K562 (cell line): ENCODE measurements at regions not wholly inside any gene's neighbourhood (a gene's known extent, or its start where the extent isn't known, plus 50 kb on each side); places are given as distances from the start of the nearest gene placed in this dataset.
A peak's percentile ranks its signal among the peaks of the same experiment; 100 is the strongest.

Experiments used
- ATAC-seq: fragments of 200-7000 bp; cut with Tn5 transposase; 3 replicates; pipeline ENCODE4 v1.9.1; 2020; ENCODE audit warnings: moderate library complexity
- BruUV-seq: library from RNA; stranded (reverse); fragments of 400-500 nt; replicated peaks from 2 replicates; lab custom pipeline; 2021; lab: Mats Ljungman, UMichigan
- CTCF ChIA-PET: fragments of 300-600 bp; formaldehyde crosslinking; extraction: SDS; loops from one replicate; lab custom pipeline; 2021; ENCODE audit warnings: low intra/inter-chr PET ratio; lab: Yijun Ruan, JAX
- POLR2A ChIA-PET: fragments of 300-600, 350-650 bp; sonication (Branson Sonifier 250); formaldehyde crosslinking; extraction: SDS; loops from one replicate; lab custom pipeline; 2021; ENCODE audit warnings: antibody characterized with exemption, inconsistent platforms; lab: Yijun Ruan, JAX
- DNase-seq, 4 experiments: peaks; one replicate each; pipeline versions ENCODE4 v3.0.0 to v3.0.0-alpha.2; 2011 to 2018; ENCODE audit warnings: low spot score in 3 of 4, mixed read lengths in 3 of 4; ENCODE audit errors: extremely low read depth in 1 of 4
- FAIRE-seq: peaks from 2 replicates; lab custom pipeline; 2011; peaks lifted over from hg19 to GRCh38; lab: Jason Lieb, UNC
- H2AFZ ChIP-seq: 2 replicates; pipeline ENCODE4 v1.6.0; 2011; ENCODE audit warnings: low read depth, low read length, control low read depth, inconsistent platforms
- H3K27ac ChIP-seq: fragments of 200-600 bp; 3 replicates; pipeline ENCODE4 v1.8.0; 2011; ENCODE audit warnings: low read depth, mild to moderate bottlenecking, control low read depth, inconsistent platforms, low read length, moderate library complexity, mixed read lengths; ENCODE audit errors: extremely low read depth
- H3K27me3 ChIP-seq, 2 experiments: fragments of 300-600 bp in 1 of 2; 2 replicates in 1 of 2; 3 replicates in 1 of 2; pipeline versions ENCODE4 v1.6.0 to v1.8.0; 2011; ENCODE audit warnings: inconsistent platforms in 2 of 2, low read length in 2 of 2, mild to moderate bottlenecking in 1 of 2, mixed read lengths in 1 of 2, moderate library complexity in 1 of 2; ENCODE audit not compliant: control insufficient read depth in 2 of 2, insufficient read depth in 2 of 2
- H3K36me3 ChIP-seq: fragments of 300-600 bp; 3 replicates; pipeline ENCODE4 v1.8.0; 2011; ENCODE audit warnings: mild to moderate bottlenecking, low read length, inconsistent platforms; ENCODE audit not compliant: control insufficient read depth, insufficient read depth
- H3K4me1 ChIP-seq, 2 experiments: fragments of 200-600 bp in 1 of 2; replicated peaks in 1 of 2; 2 replicates in 1 of 2; 3 replicates in 1 of 2; pipeline versions ENCODE4 v1.5.1 to v1.8.0; 2011; ENCODE audit warnings: inconsistent platforms in 2 of 2, low read length in 2 of 2, mild to moderate bottlenecking in 1 of 2, mixed read lengths in 1 of 2, moderate library complexity in 1 of 2; ENCODE audit not compliant: control insufficient read depth in 2 of 2, insufficient read depth in 2 of 2
- H3K4me2 ChIP-seq: 2 replicates; pipeline ENCODE4 v1.6.1; 2011; ENCODE audit warnings: low read length, control low read depth, inconsistent platforms, mixed read lengths; ENCODE audit not compliant: insufficient read depth
- H3K4me3 ChIP-seq: fragments of 200-600 bp; sonication (generic), shearing (Covaris generic); 2 replicates; pipeline ENCODE4 v1.5.1; 2016; ENCODE audit warnings: control low read depth, inconsistent platforms
- H3K79me2 ChIP-seq: fragments of 200-600 bp; 3 replicates; pipeline ENCODE4 v1.8.0; 2011; ENCODE audit warnings: low read length, inconsistent platforms; ENCODE audit not compliant: control insufficient read depth, insufficient read depth
- H3K9ac ChIP-seq, 2 experiments: 2 replicates each; pipeline versions ENCODE4 v1.6.0 to v1.6.1; 2011; ENCODE audit warnings: low read depth in 2 of 2, low read length in 2 of 2, control low read depth in 1 of 2, inconsistent platforms in 1 of 2, mild to moderate bottlenecking in 1 of 2, mixed read lengths in 1 of 2; ENCODE audit not compliant: insufficient read depth in 1 of 2
- H3K9me1 ChIP-seq: one replicate; pipeline ENCODE4 v1.6.0; 2011; ENCODE audit warnings: inconsistent platforms, mild to moderate bottlenecking, low read length, moderate library complexity; ENCODE audit not compliant: control insufficient read depth, insufficient read depth
- H3K9me3 ChIP-seq: replicated peaks from 2 replicates; pipeline ENCODE4 v1.5.1; 2011; ENCODE audit warnings: low read depth, low read length, inconsistent platforms; ENCODE audit not compliant: control insufficient read depth, insufficient read depth
- H4K20me1 ChIP-seq: replicated peaks from 2 replicates; pipeline ENCODE4 v1.6.1; 2011; ENCODE audit warnings: low read length, inconsistent platforms, mixed read lengths; ENCODE audit not compliant: control insufficient read depth, insufficient read depth
- ARID2 ChIP-seq: fragments of 450-650 bp; IDR thresholded peaks from 2 replicates; pipeline ENCODE4 v1.6.1; 2017; ENCODE audit warnings: antibody characterized with exemption, mild to moderate bottlenecking
- CBFB ChIP-seq: sonication (generic); formaldehyde crosslinking; IDR thresholded peaks from 2 replicates; pipeline ENCODE4 v1.4.0; 2020; ENCODE audit warnings: mild to moderate bottlenecking, missing genetic modification reagents
- CC2D1A ChIP-seq: fragments of 450-650 bp; IDR thresholded peaks from 2 replicates; pipeline ENCODE4 v1.6.1; 2017; ENCODE audit warnings: mild to moderate bottlenecking
- HDAC2 ChIP-seq: fragments of 450-650 bp; IDR thresholded peaks from 2 replicates; pipeline ENCODE4 v1.6.1; 2016; ENCODE audit warnings: mild to moderate bottlenecking
- HDAC3 ChIP-seq: fragments of 450-650 bp; IDR thresholded peaks from 2 replicates; pipeline ENCODE4 v1.6.1; 2018; ENCODE audit warnings: borderline replicate concordance, mild to moderate bottlenecking, moderate library complexity; ENCODE audit not compliant: partially characterized antibody
- KDM5B ChIP-seq: fragments of 200-600 bp; sonication (generic); IDR thresholded peaks from 2 replicates; pipeline ENCODE4 v1.6.1; 2012; ENCODE audit warnings: low read depth, mild to moderate bottlenecking, moderate library complexity, low read length, control low read depth, inconsistent platforms; ENCODE audit not compliant: insufficient replicate concordance
- NFE2L1 ChIP-seq: fragments of 450-650 bp; IDR thresholded peaks from 2 replicates; pipeline ENCODE4 v1.6.1; 2016; ENCODE audit warnings: missing genetic modification characterization, low read depth, mild to moderate bottlenecking, missing compliant biosample characterization, moderate library complexity, borderline replicate concordance
- RAD21 ChIP-seq, 2 experiments: fragments of 250-450 bp in 1 of 2; fragments of 450-650 bp in 1 of 2; sonication (Bioruptor Pico) in 1 of 2; formaldehyde crosslinking in 1 of 2; IDR thresholded peaks in 1 of 2; conservative IDR thresholded peaks in 1 of 2; 2 replicates each; pipeline versions ENCODE4 v1.4.0 to v1.8.0; 2020 to 2022; ENCODE audit warnings: mild to moderate bottlenecking in 2 of 2, moderate library complexity in 1 of 2
- SP2 ChIP-seq: IDR thresholded peaks from 2 replicates; pipeline ENCODE4 v1.6.1; 2011; ENCODE audit warnings: mild to moderate bottlenecking, low read depth, low read length, moderate library complexity; ENCODE audit not compliant: poor library complexity, severe bottlenecking; ENCODE audit errors: extremely low read depth
- ZKSCAN1 ChIP-seq: fragments of 150-350 bp; IDR thresholded peaks from 2 replicates; pipeline ENCODE4 v1.6.1; 2016; ENCODE audit warnings: low read depth, low read length
- WGBS: fragments of 100-300 bp; shearing (Covaris generic); methylation state at CpG from one replicate; pipeline ENCODE4 v1.1.6; 2016; ENCODE audit warnings: low coverage, mixed read lengths; ENCODE audit not compliant: insufficient coverage; ENCODE audit errors: missing lambda C conversion rate; 5-methylcytosine and 5-hydroxymethylcytosine counted together
- in situ Hi-C: fragments of 300-500 bp; cut with MboI; formaldehyde crosslinking; loops from 4 replicates; pipeline ENCODE4 v1.15.0; 2018; ENCODE audit warnings: inconsistent platforms, mixed read lengths
- intact Hi-C: fragments of 100-400 bp; cut with micrococcal nuclease; formaldehyde crosslinking; loops from 2 replicates; pipeline ENCODE4 v1.14.2; 2022
- TF ChIP-seq, protein P1 (sequence below): sonication (generic); formaldehyde crosslinking; IDR thresholded peaks from 2 replicates; pipeline ENCODE4 v1.8.0; 2022; ENCODE audit warnings: mild to moderate bottlenecking, low read depth, missing genetic modification reagents
- TF ChIP-seq, protein P2 (sequence below), 2 experiments: fragments of 450-650 bp; formaldehyde crosslinking in 1 of 2; IDR thresholded peaks; 2 replicates each; pipeline versions ENCODE4 v1.4.0 to v1.6.1; 2014 to 2020; ENCODE audit warnings: mild to moderate bottlenecking in 2 of 2, borderline replicate concordance in 1 of 2, low read depth in 1 of 2

DNA sequence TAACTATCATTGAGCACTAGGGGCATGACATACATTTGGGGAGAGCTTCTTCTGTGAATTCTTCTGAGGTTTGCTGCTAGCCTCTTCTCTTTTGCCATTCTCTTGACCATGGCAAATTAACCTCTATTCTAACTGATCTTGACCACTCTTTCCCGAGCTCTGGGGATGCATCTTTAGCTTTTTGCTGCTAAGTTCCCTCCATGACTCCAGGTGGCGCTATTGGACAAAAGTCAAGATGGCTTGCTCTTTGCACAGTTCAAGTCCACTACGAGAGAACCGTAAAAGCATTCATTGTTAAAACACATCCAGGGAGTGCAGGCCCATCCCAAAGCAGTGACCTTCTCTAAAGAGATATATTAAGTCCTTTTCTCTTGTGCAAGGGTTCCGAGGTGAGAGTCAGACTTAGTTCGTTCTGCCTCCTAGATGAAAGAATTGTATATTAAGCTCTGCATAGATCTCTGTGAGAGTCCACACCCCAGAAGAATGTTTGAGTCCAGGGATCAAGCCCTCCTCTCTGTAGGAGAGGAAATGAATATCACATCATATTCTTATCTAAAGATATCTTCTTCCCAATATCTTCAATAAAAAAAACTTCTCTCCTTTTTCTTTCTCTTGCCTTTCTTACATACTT is 1152.9 kb upstream of the CDH6 start:
- no peaks in the 10 kb centered on the region for H3K9me3 ChIP-seq
- POLR2A ChIA-PET, result interaction anchor here (1.0 kb wide), 1 partner anchor 10 kb away, joined by 3 read pairs; no protein-coding TSS in a partner anchor
- BruUV-seq, result no TSS peak
- no peaks in the 10 kb centered on the region for H3K79me2 ChIP-seq
- H3K36me3 ChIP-seq, result no peaks in the 10 kb centered on the region
- H2AFZ ChIP-seq, result peak overlapping the region; percentile 53; the same call in 1 of the 2 replicates
- DNase-seq, result peak; percentile 30 to 73 (median 37)
- H4K20me1 ChIP-seq, result no peaks in the 10 kb centered on the region
- H3K4me1 ChIP-seq, result no peaks in the 10 kb centered on the region
- in situ Hi-C loops, result no loop called here
- no peak overlapping the region for H3K27ac ChIP-seq
- intact Hi-C loops, result loop anchor here (1.0 to 5.0 kb wide), 2 partner anchors 1147 to 1192 kb away; no protein-coding TSS in a partner anchor
- H3K4me2 ChIP-seq, result no peak overlapping the region
- H3K4me3 ChIP-seq, result no peak overlapping the region
- WGBS, result 10% methylated on average over 6 of the region's 6 CpGs
- peak; percentile 87 for FAIRE-seq
- ATAC-seq, result peak; percentile 90
- no peak overlapping the region for H3K9ac ChIP-seq
- no peaks in the 10 kb centered on the region for H3K27me3 ChIP-seq
- H3K9me1 ChIP-seq, result no peaks in the 10 kb centered on the region
- CTCF ChIA-PET, result no interaction called here
- TF ChIP-seq NFE2L1 (tag) (no peak), HDAC2 (no peak), ZKSCAN1 (no peak), RAD21 (CRISPR knock-in tag; conservative IDR thresholded peaks at IDR 0.05 in 1 of 2, IDR thresholded peaks at IDR 0.05 in 1 of 2) (peak; percentile 58 to 82), CC2D1A (0 out of 2 replicates have a peak, but pooled peaks have one; percentile 19), HDAC3 (no peak), SP2 (no peak), KDM5B (no peak), CBFB (CRISPR knock-in tag) (no peak), ARID2 (peak; percentile 59; the same call in 1 of the 2 replicates)
- TF ChIP-seq, protein P1, sequence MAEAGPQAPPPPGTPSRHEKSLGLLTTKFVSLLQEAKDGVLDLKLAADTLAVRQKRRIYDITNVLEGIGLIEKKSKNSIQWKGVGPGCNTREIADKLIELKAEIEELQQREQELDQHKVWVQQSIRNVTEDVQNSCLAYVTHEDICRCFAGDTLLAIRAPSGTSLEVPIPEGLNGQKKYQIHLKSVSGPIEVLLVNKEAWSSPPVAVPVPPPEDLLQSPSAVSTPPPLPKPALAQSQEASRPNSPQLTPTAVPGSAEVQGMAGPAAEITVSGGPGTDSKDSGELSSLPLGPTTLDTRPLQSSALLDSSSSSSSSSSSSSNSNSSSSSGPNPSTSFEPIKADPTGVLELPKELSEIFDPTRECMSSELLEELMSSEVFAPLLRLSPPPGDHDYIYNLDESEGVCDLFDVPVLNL (CRISPR knock-in tag), result no peak
- TF ChIP-seq, protein P2, sequence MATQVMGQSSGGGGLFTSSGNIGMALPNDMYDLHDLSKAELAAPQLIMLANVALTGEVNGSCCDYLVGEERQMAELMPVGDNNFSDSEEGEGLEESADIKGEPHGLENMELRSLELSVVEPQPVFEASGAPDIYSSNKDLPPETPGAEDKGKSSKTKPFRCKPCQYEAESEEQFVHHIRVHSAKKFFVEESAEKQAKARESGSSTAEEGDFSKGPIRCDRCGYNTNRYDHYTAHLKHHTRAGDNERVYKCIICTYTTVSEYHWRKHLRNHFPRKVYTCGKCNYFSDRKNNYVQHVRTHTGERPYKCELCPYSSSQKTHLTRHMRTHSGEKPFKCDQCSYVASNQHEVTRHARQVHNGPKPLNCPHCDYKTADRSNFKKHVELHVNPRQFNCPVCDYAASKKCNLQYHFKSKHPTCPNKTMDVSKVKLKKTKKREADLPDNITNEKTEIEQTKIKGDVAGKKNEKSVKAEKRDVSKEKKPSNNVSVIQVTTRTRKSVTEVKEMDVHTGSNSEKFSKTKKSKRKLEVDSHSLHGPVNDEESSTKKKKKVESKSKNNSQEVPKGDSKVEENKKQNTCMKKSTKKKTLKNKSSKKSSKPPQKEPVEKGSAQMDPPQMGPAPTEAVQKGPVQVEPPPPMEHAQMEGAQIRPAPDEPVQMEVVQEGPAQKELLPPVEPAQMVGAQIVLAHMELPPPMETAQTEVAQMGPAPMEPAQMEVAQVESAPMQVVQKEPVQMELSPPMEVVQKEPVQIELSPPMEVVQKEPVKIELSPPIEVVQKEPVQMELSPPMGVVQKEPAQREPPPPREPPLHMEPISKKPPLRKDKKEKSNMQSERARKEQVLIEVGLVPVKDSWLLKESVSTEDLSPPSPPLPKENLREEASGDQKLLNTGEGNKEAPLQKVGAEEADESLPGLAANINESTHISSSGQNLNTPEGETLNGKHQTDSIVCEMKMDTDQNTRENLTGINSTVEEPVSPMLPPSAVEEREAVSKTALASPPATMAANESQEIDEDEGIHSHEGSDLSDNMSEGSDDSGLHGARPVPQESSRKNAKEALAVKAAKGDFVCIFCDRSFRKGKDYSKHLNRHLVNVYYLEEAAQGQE (IDR thresholded peaks at IDR 0.05; ENCODE audit: borderline replicate concordance), result peak; percentile 56; the same call in 1 of the 2 replicates
- TF ChIP-seq, protein P2 (CRISPR knock-in tag; IDR thresholded peaks at IDR 0.05; ENCODE audit: low read depth), result no peak
